ENCODE measurements at regions not wholly inside any gene's neighbourhood (a gene's known extent, or its start where the extent isn't known, plus 50 kb on each side); places are given as distances from the start of the nearest gene placed in this dataset.
"Not testable (repeated sequence)": the region's sequence is repeated elsewhere in the genome, so short reads cannot be mapped to it uniquely, and the experiment has no call there.

- no peak for DNase-seq (ENCODE audit: low read depth)
- TF ChIP-seq CTCF (IDR thresholded peaks at IDR 0.05; ENCODE audit: insufficient read depth, low read length, poor library complexity, severe bottlenecking), result no peak
- no peaks in the 10 kb centered on the region for H3K27me3 ChIP-seq (ENCODE audit: control insufficient read depth, insufficient read depth, low read length)
- no peak overlapping the region for H3K4me3 ChIP-seq (ENCODE audit: low read depth, low read length)
- no peaks in the 10 kb centered on the region for H3K36me3 ChIP-seq (ENCODE audit: control insufficient read depth, insufficient read depth, low read length)
Observed at GRCh38 chr3:6452974-6453373, 407.9 kb upstream of the GRM7 start.

GRCh38 chr3:6455031-6455430 is 405.9 kb upstream of the GRM7 start:
- no peaks in the 10 kb centered on the region for H3K27me3 ChIP-seq (ENCODE audit: control insufficient read depth, insufficient read depth, low read length)
- no peaks in the 10 kb centered on the region for H3K36me3 ChIP-seq (ENCODE audit: control insufficient read depth, insufficient read depth, low read length)
- no peak overlapping the region for H3K4me3 ChIP-seq (ENCODE audit: low read depth, low read length)
- no peak for DNase-seq (ENCODE audit: low read depth)
- TF ChIP-seq CTCF (IDR thresholded peaks at IDR 0.05; ENCODE audit: insufficient read depth, low read length, poor library complexity, severe bottlenecking), result no peak

GRCh38 chr3:6467186-6467585 is 393.7 kb upstream of the GRM7 start:
- no peak for TF ChIP-seq CTCF (IDR thresholded peaks at IDR 0.05; ENCODE audit: insufficient read depth, low read length, poor library complexity, severe bottlenecking)
- no peak overlapping the region for H3K4me3 ChIP-seq (ENCODE audit: low read depth, low read length)

GRCh38 chr3:6468589-6468988 is 392.3 kb upstream of the GRM7 start:
- no peak for TF ChIP-seq CTCF (IDR thresholded peaks at IDR 0.05; ENCODE audit: insufficient read depth, low read length, poor library complexity, severe bottlenecking)

More at GRCh38 chr3:6467186-6467585, 393.7 kb upstream of the GRM7 start:
- no peak for DNase-seq (ENCODE audit: low read depth)
- no peaks in the 10 kb centered on the region for H3K36me3 ChIP-seq (ENCODE audit: control insufficient read depth, insufficient read depth, low read length)
- H3K27me3 ChIP-seq (ENCODE audit: control insufficient read depth, insufficient read depth, low read length), result no peaks in the 10 kb centered on the region

GRCh38 chr3:6471744-6472143 is 389.2 kb upstream of the GRM7 start:
- no peaks in the 10 kb centered on the region for H3K27me3 ChIP-seq (ENCODE audit: control insufficient read depth, insufficient read depth, low read length)
- DNase-seq (ENCODE audit: low read depth), result no peak
- no peak for TF ChIP-seq CTCF (IDR thresholded peaks at IDR 0.05; ENCODE audit: insufficient read depth, low read length, poor library complexity, severe bottlenecking)

More at GRCh38 chr3:6468589-6468988, 392.3 kb upstream of the GRM7 start:
- Histone ChIP-seq H3K36me3 (ENCODE audit: control insufficient read depth, insufficient read depth, low read length) (no peaks in the 10 kb centered on the region), H3K27me3 (ENCODE audit: control insufficient read depth, insufficient read depth, low read length) (no peaks in the 10 kb centered on the region), H3K4me3 (ENCODE audit: low read depth, low read length) (no peak overlapping the region)
- no peak for DNase-seq (ENCODE audit: low read depth)

GRCh38 chr3:6490487-6491327 is 370.2 kb upstream of the GRM7 start:
- not testable (repeated sequence) for DNase-seq (ENCODE audit: low read depth); H3K36me3 ChIP-seq (ENCODE audit: control insufficient read depth, insufficient read depth, low read length); H3K27me3 ChIP-seq (ENCODE audit: control insufficient read depth, insufficient read depth, low read length); H3K4me3 ChIP-seq (ENCODE audit: low read depth, low read length)

More at GRCh38 chr3:6471744-6472143, 389.2 kb upstream of the GRM7 start:
- no peaks in the 10 kb centered on the region for H3K36me3 ChIP-seq (ENCODE audit: control insufficient read depth, insufficient read depth, low read length)
- no peak overlapping the region for H3K4me3 ChIP-seq (ENCODE audit: low read depth, low read length)
